GM18502 (cell line): ENCODE measurements at regions not wholly inside any gene's neighbourhood (a gene's known extent, or its start where the extent isn't known, plus 50 kb on each side); places are given as distances from the start of the nearest gene placed in this dataset.

Source experiments
- ATAC-seq: cut with Tn5 transposase; IDR thresholded peaks from one replicate; pipeline ENCODE4 v1.9.1; 2021; ENCODE audit warnings: mild to moderate bottlenecking; ENCODE audit not compliant: unreplicated experiment, poor library complexity

- ATAC-seq: no peak
These were observed 431.1 kb downstream of the KCNH5 start for GRCh38 chr14:62614122-62614521.

- ATAC-seq: no peak
These were observed 428.6 kb downstream of the KCNH5 start for GRCh38 chr14:62616668-62617067.

GRCh38 chr14:62626416-62626815, 418.8 kb downstream of the KCNH5 start:
- no peak for ATAC-seq

- ATAC-seq: no peak
These were observed 416.0 kb downstream of the KCNH5 start for GRCh38 chr14:62629176-62629725.

- no peak for ATAC-seq
These were observed 414.1 kb downstream of the KCNH5 start for GRCh38 chr14:62631176-62631575.

- no peak for ATAC-seq
These were observed 412.5 kb downstream of the KCNH5 start for GRCh38 chr14:62632771-62633170.

GRCh38 chr14:62645649-62646048, 399.6 kb downstream of the KCNH5 start:
- ATAC-seq: no peak
